H1 (cell line): ENCODE measurements at regions not wholly inside any gene's neighbourhood (a gene's known extent, or its start where the extent isn't known, plus 50 kb on each side); places are given as distances from the start of the nearest gene placed in this dataset.

ENCODE experiments used
- GTF2F1 ChIP-seq: IDR thresholded peaks from 2 replicates; pipeline ENCODE4 v1.6.1; 2012; ENCODE audit warnings: low read depth, low read length, improper control_type of control experiment, borderline replicate concordance

DNA sequence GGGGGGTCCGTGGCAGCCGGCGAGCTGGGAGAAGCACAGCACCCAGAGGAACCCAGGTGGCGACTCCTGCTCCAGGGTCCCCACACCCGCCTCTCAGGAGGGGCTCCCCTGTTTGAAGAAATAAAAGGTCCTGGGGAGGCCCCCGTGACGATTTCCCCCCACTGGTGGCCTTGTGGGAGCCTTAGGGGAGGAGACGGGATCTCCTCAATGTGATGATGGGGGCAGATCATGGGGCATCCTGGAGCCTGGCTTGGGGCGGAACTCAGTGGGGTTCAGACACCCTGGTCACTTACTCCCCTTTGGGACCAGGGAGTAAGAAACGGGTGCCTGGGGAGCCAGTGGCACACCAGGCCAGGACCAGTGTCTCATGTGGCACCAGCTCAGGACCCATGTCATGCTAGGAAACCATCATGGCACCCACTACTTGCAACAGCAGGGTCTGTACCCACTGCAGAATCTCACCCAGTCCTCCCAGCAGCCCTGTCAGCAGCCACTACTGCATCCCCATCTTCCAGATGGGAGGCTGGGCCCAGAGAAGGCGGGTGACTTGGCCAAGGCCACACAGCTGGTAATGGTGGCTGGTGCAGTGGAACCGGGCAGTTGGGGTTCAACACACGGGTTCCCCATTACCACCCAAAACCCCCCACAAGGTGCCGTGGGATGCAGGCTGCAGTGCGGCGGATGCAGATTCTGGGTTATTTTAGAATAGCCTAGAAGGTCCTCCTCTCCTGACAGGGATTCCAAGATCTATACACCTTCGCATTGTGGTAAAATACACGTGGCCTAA is 130.7 kb downstream of the CTTN start (continued):
- TF ChIP-seq GTF2F1: no peak
